ENCODE measurements at regions not wholly inside any gene's neighbourhood (a gene's known extent, or its start where the extent isn't known, plus 50 kb on each side); places are given as distances from the start of the nearest gene placed in this dataset.
"Not testable (repeated sequence)": the region's sequence is repeated elsewhere in the genome, so short reads cannot be mapped to it uniquely, and the experiment has no call there.

- no peak for DNase-seq (ENCODE audit: low spot score)
These were observed 78.0 kb upstream of the HNMT start for GRCh38 chr2:137886083-137886831.

- peak; percentile 57 for DNase-seq (ENCODE audit: low spot score)
These were observed 75.4 kb upstream of the HNMT start for GRCh38 chr2:137888845-137889244.

- no peak for DNase-seq (ENCODE audit: low spot score)
These were observed 71.5 kb upstream of the HNMT start for GRCh38 chr2:137892739-137893138.

- DNase-seq (ENCODE audit: low spot score), result no peak
These were observed 71.1 kb upstream of the HNMT start for GRCh38 chr2:137893145-137893544.

GRCh38 chr2:137896467-137896866 lies 67.8 kb upstream of the HNMT start:
- DNase-seq (ENCODE audit: low spot score), result no peak

GRCh38 chr2:137897082-137897481 lies 67.2 kb upstream of the HNMT start:
- no peak for DNase-seq (ENCODE audit: low spot score)

GRCh38 chr2:137900421-137901141 lies 63.7 kb upstream of the HNMT start:
- no peak for DNase-seq (ENCODE audit: low spot score)

GRCh38 chr2:137910641-137911040 lies 53.6 kb upstream of the HNMT start:
- peak; percentile 38 for DNase-seq (ENCODE audit: low spot score)

- DNase-seq (ENCODE audit: low spot score), result no peak
These were observed 51.9 kb upstream of the HNMT start for GRCh38 chr2:137912371-137912770.

GRCh38 chr2:137913169-137913568 lies 51.1 kb upstream of the HNMT start:
- DNase-seq (ENCODE audit: low spot score), result no peak

GRCh38 chr2:137913648-137914047 lies 50.6 kb upstream of the HNMT start:
- DNase-seq (ENCODE audit: low spot score), result not testable (repeated sequence)
